IMR-90 (cell line): ENCODE measurements at regions not wholly inside any gene's neighbourhood (a gene's known extent, or its start where the extent isn't known, plus 50 kb on each side); places are given as distances from the start of the nearest gene placed in this dataset.

Experiments used
- ATAC-seq: fragments of 200-7000 bp; cut with Tn5 transposase; 2 replicates; pipeline ENCODE4 v1.9.1; 2020; ENCODE audit warnings: low read depth, mild to moderate bottlenecking, moderate library complexity
- BruUV-seq: library from RNA; stranded (reverse); fragments of 400-500 nt; replicated peaks from 2 replicates; lab custom pipeline; 2021; lab: Mats Ljungman, UMichigan
- CTCF ChIA-PET: fragments of 300-600 bp; formaldehyde crosslinking; extraction: SDS; loops from one replicate; lab custom pipeline; 2021; ENCODE audit warnings: antibody characterized with exemption; lab: Yijun Ruan, JAX
- POLR2A ChIA-PET: fragments of 300-600 bp; sonication (Branson Sonifier 250); formaldehyde crosslinking; loops from one replicate; lab custom pipeline; 2022; ENCODE audit warnings: antibody characterized with exemption; ENCODE audit not compliant: unreplicated experiment; lab: Charles Lee
- DNase-seq: peaks from one replicate; pipeline ENCODE4 v3.0.0; 2013
- H2AFZ ChIP-seq: replicated peaks from 2 replicates; pipeline ENCODE3; 2013; ENCODE audit warnings: low read length, mild to moderate bottlenecking; ENCODE audit not compliant: poor library complexity
- H2AK5ac ChIP-seq: 2 replicates; pipeline ENCODE4 v1.6.1; 2013; ENCODE audit warnings: low read depth, low read length, inconsistent platforms
- H2AK9ac ChIP-seq: replicated peaks from 2 replicates; pipeline ENCODE3; 2013; ENCODE audit warnings: mild to moderate bottlenecking, low read depth, low read length, moderate library complexity; ENCODE audit not compliant: poor library complexity
- H2BK120ac ChIP-seq: 2 replicates; pipeline ENCODE4 v1.6.1; 2013; ENCODE audit warnings: low read depth, low read length, inconsistent platforms
- H2BK15ac ChIP-seq: 3 replicates; pipeline ENCODE4 v1.6.1; 2013; ENCODE audit warnings: low read depth, low read length, inconsistent platforms
- H2BK20ac ChIP-seq: 2 replicates; pipeline ENCODE4 v1.6.1; 2013; ENCODE audit warnings: low read depth, mild to moderate bottlenecking, inconsistent platforms, low read length, moderate library complexity
- H2BK5ac ChIP-seq: 2 replicates; pipeline ENCODE4 v1.6.1; 2013; ENCODE audit warnings: mild to moderate bottlenecking, low read depth, low read length, inconsistent platforms; ENCODE audit not compliant: poor library complexity, severe bottlenecking
- H3K14ac ChIP-seq: replicated peaks from 2 replicates; pipeline ENCODE4 v1.6.1; 2013; ENCODE audit warnings: low read depth, low read length, inconsistent platforms
- H3K18ac ChIP-seq: 2 replicates; pipeline ENCODE4 v1.6.1; 2013; ENCODE audit warnings: low read depth, low read length, control low read depth
- H3K23ac ChIP-seq: 2 replicates; pipeline ENCODE4 v1.6.1; 2013; ENCODE audit warnings: low read depth, low read length, inconsistent platforms
- H3K27ac ChIP-seq: 2 replicates; pipeline ENCODE4 v1.5.1; 2013; ENCODE audit warnings: mild to moderate bottlenecking, control low read depth, low read length; ENCODE audit not compliant: insufficient read depth
- H3K27me3 ChIP-seq: 2 replicates; pipeline ENCODE4 v1.6.1; 2013; ENCODE audit warnings: low read length; ENCODE audit not compliant: control insufficient read depth, insufficient read depth
- H3K36me3 ChIP-seq: 2 replicates; pipeline ENCODE4 v1.6.1; 2013; ENCODE audit warnings: low read length, mixed read lengths; ENCODE audit not compliant: control insufficient read depth, insufficient read depth
- H3K4ac ChIP-seq: 2 replicates; pipeline ENCODE4 v1.6.1; 2013; ENCODE audit warnings: low read depth, low read length, inconsistent platforms
- H3K4me1 ChIP-seq: 2 replicates; pipeline ENCODE4 v1.6.1; 2013; ENCODE audit warnings: low read length, mixed read lengths; ENCODE audit not compliant: control insufficient read depth, insufficient read depth
- H3K4me2 ChIP-seq: 2 replicates; pipeline ENCODE4 v1.6.1; 2013; ENCODE audit warnings: low read depth, mild to moderate bottlenecking, control low read depth, low read length, moderate library complexity
- H3K4me3 ChIP-seq: 2 replicates; pipeline ENCODE4 v1.5.1; 2013; ENCODE audit warnings: low read depth, mild to moderate bottlenecking, control low read depth, low read length, moderate library complexity; ENCODE audit not compliant: insufficient read depth
- H3K56ac ChIP-seq: 2 replicates; pipeline ENCODE4 v1.6.1; 2013; ENCODE audit warnings: low read length, inconsistent platforms; ENCODE audit not compliant: insufficient read depth; ENCODE audit errors: extremely low read depth
- H3K79me1 ChIP-seq, 2 experiments: 2 replicates each; pipeline ENCODE4 v1.6.1; 2013; ENCODE audit warnings: low read length in 2 of 2, inconsistent platforms in 1 of 2, low read depth in 1 of 2
- H3K9ac ChIP-seq: 2 replicates; pipeline ENCODE4 v1.6.1; 2013; ENCODE audit warnings: low read depth, low read length, control low read depth
- H3K9me1 ChIP-seq: 2 replicates; pipeline ENCODE4 v1.6.1; 2013; ENCODE audit warnings: low read length, inconsistent platforms; ENCODE audit not compliant: insufficient read depth
- H3K9me3 ChIP-seq: 2 replicates; pipeline ENCODE4 v1.6.1; 2013; ENCODE audit warnings: low read length; ENCODE audit not compliant: control insufficient read depth, insufficient read depth
- H4K20me1 ChIP-seq: 2 replicates; pipeline ENCODE4 v1.6.1; 2013; ENCODE audit warnings: low read length, inconsistent platforms; ENCODE audit not compliant: insufficient read depth
- H4K5ac ChIP-seq: 2 replicates; pipeline ENCODE4 v1.6.1; 2013; ENCODE audit warnings: mild to moderate bottlenecking, low read depth, low read length, control low read depth
- H4K8ac ChIP-seq, 2 experiments: 2 replicates each; pipeline ENCODE4 v1.6.1; 2013; ENCODE audit warnings: low read depth in 2 of 2, low read length in 2 of 2, control low read depth in 1 of 2, inconsistent platforms in 1 of 2
- H4K91ac ChIP-seq: 2 replicates; pipeline ENCODE4 v1.6.1; 2013; ENCODE audit warnings: low read depth, low read length, inconsistent platforms; ENCODE audit not compliant: insufficient read depth
- BHLHE40 ChIP-seq: fragments of 150-350 bp; IDR thresholded peaks from 2 replicates; pipeline ENCODE4 v1.6.1; 2016; ENCODE audit warnings: mild to moderate bottlenecking, low read depth, low read length
- CEBPB ChIP-seq: IDR thresholded peaks from 2 replicates; pipeline ENCODE4 v1.6.1; 2012; ENCODE audit warnings: low read depth, low read length, improper control_type of control experiment
- CHD1 ChIP-seq: IDR thresholded peaks from 2 replicates; pipeline ENCODE4 v1.6.1; 2012; ENCODE audit warnings: low read depth, low read length, improper control_type of control experiment
- FOS ChIP-seq: fragments of 150-350 bp; IDR thresholded peaks from 2 replicates; pipeline ENCODE4 v1.6.1; 2016; ENCODE audit warnings: low read depth, low read length
- MAFK ChIP-seq: IDR thresholded peaks from 2 replicates; pipeline ENCODE4 v1.6.1; 2012; ENCODE audit warnings: low read depth, low read length, improper control_type of control experiment
- MAZ ChIP-seq: IDR thresholded peaks from 2 replicates; pipeline ENCODE4 v1.6.1; 2012; ENCODE audit warnings: low read depth, mild to moderate bottlenecking, low read length, improper control_type of control experiment, moderate library complexity, borderline replicate concordance
- MXI1 ChIP-seq: IDR thresholded peaks from 2 replicates; pipeline ENCODE4 v1.6.1; 2012; ENCODE audit warnings: low read depth, mild to moderate bottlenecking, low read length, moderate library complexity, borderline replicate concordance
- NFE2L2 ChIP-seq: fragments of 150-350 bp; IDR thresholded peaks from 2 replicates; pipeline ENCODE4 v1.6.1; 2016; ENCODE audit warnings: low read depth, mild to moderate bottlenecking, low read length
- POLR2A ChIP-seq: IDR thresholded peaks from 2 replicates; pipeline ENCODE4 v1.6.1; 2012; ENCODE audit warnings: mild to moderate bottlenecking, low read depth, low read length
- RAD21 ChIP-seq: IDR thresholded peaks from 2 replicates; pipeline ENCODE4 v1.6.1; 2012; ENCODE audit warnings: low read length, improper control_type of control experiment
- RCOR1 ChIP-seq: IDR thresholded peaks from 2 replicates; pipeline ENCODE4 v1.6.1; 2012; ENCODE audit warnings: mild to moderate bottlenecking, low read length, improper control_type of control experiment; ENCODE audit not compliant: insufficient replicate concordance
- RFX5 ChIP-seq: IDR thresholded peaks from 2 replicates; pipeline ENCODE4 v1.8.0; 2012; ENCODE audit warnings: low read depth, mild to moderate bottlenecking, low read length, moderate library complexity
- SMC3 ChIP-seq: fragments of 150-350 bp; IDR thresholded peaks from 2 replicates; pipeline ENCODE4 v1.6.1; 2016; ENCODE audit warnings: low read depth, mild to moderate bottlenecking, antibody characterized with exemption, low read length, moderate library complexity
- WGBS, 2 experiments: methylation state at CpG; one replicate each; pipeline versions ENCODE4 v1.1.5 to v1.1.7; 2013; ENCODE audit warnings: missing lambda C conversion rate in 2 of 2; ENCODE audit not compliant: insufficient read length in 1 of 2; ENCODE audit errors: extremely low coverage in 2 of 2; 5-methylcytosine and 5-hydroxymethylcytosine counted together
- dilution Hi-C: fragments of 300-500 bp; cut with HindIII; formaldehyde crosslinking; loops from one replicate; pipeline ENCODE4 v1.14.3; 2018; ENCODE audit warnings: low sequenced_read_pairs; ENCODE audit not compliant: unreplicated experiment
- in situ Hi-C: fragments of 300-500 bp; cut with MboI; formaldehyde crosslinking; loops from 3 replicates; pipeline ENCODE4 v1.14.3; 2019; ENCODE audit warnings: low sequenced_read_pairs, inconsistent platforms, mixed read lengths
- intact Hi-C: fragments of 100-400 bp; cut with micrococcal nuclease; formaldehyde crosslinking; loops from 2 replicates; pipeline ENCODE4 v1.10.0; 2022
- TF ChIP-seq, protein P1 (sequence below): conservative IDR thresholded peaks from 2 replicates; pipeline ENCODE4 v1.5.1; 2012; ENCODE audit warnings: mild to moderate bottlenecking, low read depth, low read length, improper control_type of control experiment
- TF ChIP-seq, protein P2 (sequence below): fragments of 150-350 bp; IDR thresholded peaks from 2 replicates; pipeline ENCODE4 v1.6.1; 2017; ENCODE audit warnings: mild to moderate bottlenecking, antibody characterized with exemption, low read length, low read depth
- TF ChIP-seq, protein P3 (sequence below): fragments of 150-350 bp; IDR thresholded peaks from 2 replicates; pipeline ENCODE4 v1.6.1; 2016; ENCODE audit warnings: low read depth, mild to moderate bottlenecking, low read length, moderate library complexity, borderline replicate concordance

DNA sequence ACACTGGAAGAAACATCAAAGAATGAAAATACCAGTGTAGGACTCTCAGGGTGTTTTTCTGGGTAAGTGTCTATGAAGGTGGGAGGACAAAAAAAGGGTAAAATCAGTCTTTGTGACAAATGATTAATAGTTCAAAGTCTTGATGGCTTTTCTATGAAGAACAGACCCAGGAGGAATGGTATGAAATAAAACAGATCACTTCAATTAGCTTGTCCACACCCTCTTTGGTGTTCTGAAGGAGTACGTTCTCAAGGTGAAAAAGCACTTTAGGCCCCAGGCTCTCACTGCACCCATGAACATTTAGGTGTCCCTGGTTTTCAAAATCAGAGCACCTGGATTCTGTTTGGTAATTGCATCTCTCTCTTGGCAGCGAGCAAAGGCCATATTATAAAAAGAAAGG lies 383.6 kb upstream of the NR2F2 start:
- no peak overlapping the region for H4K5ac ChIP-seq
- no peak overlapping the region for H3K9ac ChIP-seq
- ChIA-PET CTCF (no interaction called here), POLR2A (no interaction called here)
- H4K91ac ChIP-seq, result no peak overlapping the region
- 0 out of 2 replicates have a peak, but pooled peaks cover 2% of the 10 kb centered on the region for H3K9me3 ChIP-seq
- no peaks in the 10 kb centered on the region for H3K79me1 ChIP-seq
- no peak overlapping the region for H3K4me3 ChIP-seq
- H2BK5ac ChIP-seq, result no peak overlapping the region
- no peak overlapping the region for H2BK15ac ChIP-seq
- no TSS peak for BruUV-seq
- H3K36me3 ChIP-seq, result no peaks in the 10 kb centered on the region
- dilution Hi-C loops, result no loop called here
- intact Hi-C loops, result no loop called here
- no peak overlapping the region for H3K4me2 ChIP-seq
- no peak overlapping the region for H2AFZ ChIP-seq
- in situ Hi-C loops, result no loop called here
- H3K27ac ChIP-seq, result no peak overlapping the region
- H2AK5ac ChIP-seq, result no peak overlapping the region
- H4K20me1 ChIP-seq, result no peaks in the 10 kb centered on the region
- DNase-seq, result no peak
- no peak overlapping the region for H3K14ac ChIP-seq
- no peak for TF ChIP-seq RFX5
- no peak for TF ChIP-seq SMC3
- TF ChIP-seq, protein P1, sequence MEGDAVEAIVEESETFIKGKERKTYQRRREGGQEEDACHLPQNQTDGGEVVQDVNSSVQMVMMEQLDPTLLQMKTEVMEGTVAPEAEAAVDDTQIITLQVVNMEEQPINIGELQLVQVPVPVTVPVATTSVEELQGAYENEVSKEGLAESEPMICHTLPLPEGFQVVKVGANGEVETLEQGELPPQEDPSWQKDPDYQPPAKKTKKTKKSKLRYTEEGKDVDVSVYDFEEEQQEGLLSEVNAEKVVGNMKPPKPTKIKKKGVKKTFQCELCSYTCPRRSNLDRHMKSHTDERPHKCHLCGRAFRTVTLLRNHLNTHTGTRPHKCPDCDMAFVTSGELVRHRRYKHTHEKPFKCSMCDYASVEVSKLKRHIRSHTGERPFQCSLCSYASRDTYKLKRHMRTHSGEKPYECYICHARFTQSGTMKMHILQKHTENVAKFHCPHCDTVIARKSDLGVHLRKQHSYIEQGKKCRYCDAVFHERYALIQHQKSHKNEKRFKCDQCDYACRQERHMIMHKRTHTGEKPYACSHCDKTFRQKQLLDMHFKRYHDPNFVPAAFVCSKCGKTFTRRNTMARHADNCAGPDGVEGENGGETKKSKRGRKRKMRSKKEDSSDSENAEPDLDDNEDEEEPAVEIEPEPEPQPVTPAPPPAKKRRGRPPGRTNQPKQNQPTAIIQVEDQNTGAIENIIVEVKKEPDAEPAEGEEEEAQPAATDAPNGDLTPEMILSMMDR, result no peak
- TF ChIP-seq MAZ, result no peak
- no peak for TF ChIP-seq CHD1
- no peak for TF ChIP-seq CEBPB
- no peak for TF ChIP-seq NFE2L2
- TF ChIP-seq BHLHE40, result no peak
- no peak for TF ChIP-seq FOS
- no peak for TF ChIP-seq RAD21
- no peak for TF ChIP-seq POLR2A
- no peak for TF ChIP-seq RCOR1
- no peak for TF ChIP-seq MXI1
- no peak for TF ChIP-seq MAFK
- TF ChIP-seq, protein P2, sequence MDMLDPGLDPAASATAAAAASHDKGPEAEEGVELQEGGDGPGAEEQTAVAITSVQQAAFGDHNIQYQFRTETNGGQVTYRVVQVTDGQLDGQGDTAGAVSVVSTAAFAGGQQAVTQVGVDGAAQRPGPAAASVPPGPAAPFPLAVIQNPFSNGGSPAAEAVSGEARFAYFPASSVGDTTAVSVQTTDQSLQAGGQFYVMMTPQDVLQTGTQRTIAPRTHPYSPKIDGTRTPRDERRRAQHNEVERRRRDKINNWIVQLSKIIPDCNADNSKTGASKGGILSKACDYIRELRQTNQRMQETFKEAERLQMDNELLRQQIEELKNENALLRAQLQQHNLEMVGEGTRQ, result no peak
- TF ChIP-seq, protein P3, sequence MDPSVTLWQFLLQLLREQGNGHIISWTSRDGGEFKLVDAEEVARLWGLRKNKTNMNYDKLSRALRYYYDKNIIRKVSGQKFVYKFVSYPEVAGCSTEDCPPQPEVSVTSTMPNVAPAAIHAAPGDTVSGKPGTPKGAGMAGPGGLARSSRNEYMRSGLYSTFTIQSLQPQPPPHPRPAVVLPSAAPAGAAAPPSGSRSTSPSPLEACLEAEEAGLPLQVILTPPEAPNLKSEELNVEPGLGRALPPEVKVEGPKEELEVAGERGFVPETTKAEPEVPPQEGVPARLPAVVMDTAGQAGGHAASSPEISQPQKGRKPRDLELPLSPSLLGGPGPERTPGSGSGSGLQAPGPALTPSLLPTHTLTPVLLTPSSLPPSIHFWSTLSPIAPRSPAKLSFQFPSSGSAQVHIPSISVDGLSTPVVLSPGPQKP, result no peak
- whole genome bisulfite sequencing, 2 experiments, result 80% methylated on average over 1 of the region's 2 CpGs; no CpG with 5 or more reads in 1 of the 2 experiments
- H2BK20ac ChIP-seq, result no peak overlapping the region
- ATAC-seq, result no peak
- no peak overlapping the region for H3K56ac ChIP-seq
- H2AK9ac ChIP-seq, result no peak overlapping the region
- H2BK120ac ChIP-seq, result no peak overlapping the region
- no peaks in the 10 kb centered on the region for H3K9me1 ChIP-seq
- no peaks in the 10 kb centered on the region for H3K27me3 ChIP-seq
- no peak overlapping the region for H3K23ac ChIP-seq
- no peak overlapping the region for H4K8ac ChIP-seq
- H3K4ac ChIP-seq, result no peak overlapping the region
- H3K4me1 ChIP-seq, result no peaks in the 10 kb centered on the region
- H3K18ac ChIP-seq, result no peak overlapping the region
